Glomerular endothelial cell (primary cell): ENCODE measurements at regions not wholly inside any gene's neighbourhood (a gene's known extent, or its start where the extent isn't known, plus 50 kb on each side); places are given as distances from the start of the nearest gene placed in this dataset.

ENCODE experiments used
- DNase-seq: peaks from one replicate; pipeline ENCODE4 v3.0.0-alpha.2; 2011; ENCODE audit warnings: low read depth, low spot score; ENCODE audit errors: extremely low read depth

- DNase-seq: no peak
Observed at GRCh38 chr12:114938487-114939210, 254.7 kb upstream of the TBX3 start.

- no peak for DNase-seq
Observed at GRCh38 chr12:114936148-114937079, 252.4 kb upstream of the TBX3 start.

GRCh38 chr12:114935658-114936057 lies 251.7 kb upstream of the TBX3 start:
- DNase-seq: no peak

GRCh38 chr12:114933428-114934160 lies 249.6 kb upstream of the TBX3 start:
- no peak for DNase-seq

GRCh38 chr12:114932806-114933205 lies 248.8 kb upstream of the TBX3 start:
- no peak for DNase-seq

- DNase-seq: no peak
Observed at GRCh38 chr12:114931025-114931424, 247.1 kb upstream of the TBX3 start.

- no peak for DNase-seq
Observed at GRCh38 chr12:114926341-114926740, 242.4 kb upstream of the TBX3 start.

GRCh38 chr12:114924946-114925475 lies 241.0 kb upstream of the TBX3 start:
- DNase-seq: no peak

GRCh38 chr12:114921781-114922180 lies 237.8 kb upstream of the TBX3 start:
- DNase-seq: no peak

- DNase-seq: no peak
Observed at GRCh38 chr12:114920771-114921554, 237.0 kb upstream of the TBX3 start.

GRCh38 chr12:114919479-114919878 lies 235.5 kb upstream of the TBX3 start:
- no peak for DNase-seq

- DNase-seq: no peak
Observed at GRCh38 chr12:114918535-114919233, 234.7 kb upstream of the TBX3 start.

- no peak for DNase-seq
Observed at GRCh38 chr12:114917953-114918352, 234.0 kb upstream of the TBX3 start.

- no peak for DNase-seq
Observed at GRCh38 chr12:114917307-114917706, 233.3 kb upstream of the TBX3 start.

- DNase-seq: no peak
Observed at GRCh38 chr12:114916541-114916940, 232.6 kb upstream of the TBX3 start.

- no peak for DNase-seq
Observed at GRCh38 chr12:114916124-114916523, 232.1 kb upstream of the TBX3 start.

- DNase-seq: no peak
Observed at GRCh38 chr12:114913871-114914801, 230.2 kb upstream of the TBX3 start.

GRCh38 chr12:114912811-114913210 lies 228.8 kb upstream of the TBX3 start:
- DNase-seq: no peak

GRCh38 chr12:114911196-114911595 lies 227.2 kb upstream of the TBX3 start:
- no peak for DNase-seq
